Inflammatory macrophage (primary cell): ENCODE measurements at regions not wholly inside any gene's neighbourhood (a gene's known extent, or its start where the extent isn't known, plus 50 kb on each side); places are given as distances from the start of the nearest gene placed in this dataset.
"Not testable (repeated sequence)": the region's sequence is repeated elsewhere in the genome, so short reads cannot be mapped to it uniquely, and the experiment has no call there.

Experiments
- DNase-seq, 2 donors: peaks; one replicate each; pipeline ENCODE4 v3.0.0-alpha.2; 2020 to 2022

- no peak for DNase-seq
Measured at GRCh38 chr16:65831903-65832666, 534.4 kb upstream of the CDH5 start.

GRCh38 chr16:65829076-65829475 is 537.4 kb upstream of the CDH5 start:
- DNase-seq, result no peak

- no peak for DNase-seq
Measured at GRCh38 chr16:65828296-65828695, 538.2 kb upstream of the CDH5 start.

GRCh38 chr16:65827231-65827630 is 539.3 kb upstream of the CDH5 start:
- DNase-seq, result no peak

GRCh38 chr16:65825191-65825856 is 541.2 kb upstream of the CDH5 start:
- DNase-seq, result no peak

- DNase-seq, result no peak
Measured at GRCh38 chr16:65822148-65822547, 544.3 kb upstream of the CDH5 start.

GRCh38 chr16:65819136-65819898 is 547.2 kb upstream of the CDH5 start:
- no peak for DNase-seq

- DNase-seq, result no peak
Measured at GRCh38 chr16:65817799-65818198, 548.7 kb upstream of the CDH5 start.

- DNase-seq, result no peak
Measured at GRCh38 chr16:65817066-65817465, 549.4 kb upstream of the CDH5 start.

- DNase-seq, result no peak
Measured at GRCh38 chr16:65816556-65816955, 549.9 kb upstream of the CDH5 start.

GRCh38 chr16:65815707-65816106 is 550.8 kb upstream of the CDH5 start:
- no peak for DNase-seq

GRCh38 chr16:65813879-65814278 is 552.6 kb upstream of the CDH5 start:
- DNase-seq, result not testable (repeated sequence)

- no peak for DNase-seq
Measured at GRCh38 chr16:65809627-65810026, 556.9 kb upstream of the CDH5 start.

- DNase-seq, result no peak
Measured at GRCh38 chr16:65808790-65809189, 557.7 kb upstream of the CDH5 start.

- DNase-seq, result no peak
Measured at GRCh38 chr16:65807858-65808257, 558.6 kb upstream of the CDH5 start.

- DNase-seq, result not testable (repeated sequence)
Measured at GRCh38 chr16:65805704-65806103, 560.8 kb upstream of the CDH5 start.

- DNase-seq, result no peak
Measured at GRCh38 chr16:65796481-65796880, 570.0 kb upstream of the CDH5 start.

GRCh38 chr16:65794973-65795372 is 571.5 kb upstream of the CDH5 start:
- no peak for DNase-seq

- no peak for DNase-seq
Measured at GRCh38 chr16:65793781-65794180, 572.7 kb upstream of the CDH5 start.

GRCh38 chr16:65790768-65791167 is 575.7 kb upstream of the CDH5 start:
- DNase-seq, result no peak

GRCh38 chr16:65789161-65789945 is 577.1 kb upstream of the CDH5 start:
- peak in 1 of 2 donors; percentile 41 for DNase-seq

- no peak for DNase-seq
Measured at GRCh38 chr16:65788434-65789140, 577.9 kb upstream of the CDH5 start.
